Cardiac septum (tissue), 1 donor: ENCODE measurements at regions not wholly inside any gene's neighbourhood (a gene's known extent, or its start where the extent isn't known, plus 50 kb on each side); places are given as distances from the start of the nearest gene placed in this dataset.

Experiments
- DNase-seq: peaks from one replicate; pipeline ENCODE4 v3.0.0-alpha.2; 2020; ENCODE audit warnings: low spot score
- intact Hi-C: fragments of 100-400 bp; cut with DNase I; formaldehyde crosslinking; loops from one replicate; pipeline ENCODE4 v1.14.0; 2022
- donor health status: DM: no; HTN: no; CAD: no.

DNA sequence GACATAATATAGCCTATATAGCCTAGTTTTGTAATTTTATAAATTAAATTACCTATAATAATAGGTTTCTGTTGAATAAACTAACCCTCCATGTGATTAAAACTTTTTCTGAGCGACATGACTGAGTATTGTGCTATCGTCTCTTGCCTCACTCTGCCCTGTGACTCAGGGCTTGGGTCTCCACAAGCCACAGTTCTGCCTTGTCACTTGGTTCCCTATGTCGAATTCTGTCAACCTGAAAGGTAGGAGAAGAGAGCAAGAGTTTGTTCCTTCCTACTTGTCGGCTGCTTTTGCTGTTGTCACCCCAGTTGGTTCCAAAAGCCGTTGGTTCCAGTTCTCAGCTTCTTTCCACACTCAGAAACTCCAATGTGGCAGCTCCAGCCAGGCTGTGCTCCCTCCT is 285.9 kb downstream of the PSAT1 start:
- intact Hi-C loops, result no loop called here
- no peak for DNase-seq

DNA sequence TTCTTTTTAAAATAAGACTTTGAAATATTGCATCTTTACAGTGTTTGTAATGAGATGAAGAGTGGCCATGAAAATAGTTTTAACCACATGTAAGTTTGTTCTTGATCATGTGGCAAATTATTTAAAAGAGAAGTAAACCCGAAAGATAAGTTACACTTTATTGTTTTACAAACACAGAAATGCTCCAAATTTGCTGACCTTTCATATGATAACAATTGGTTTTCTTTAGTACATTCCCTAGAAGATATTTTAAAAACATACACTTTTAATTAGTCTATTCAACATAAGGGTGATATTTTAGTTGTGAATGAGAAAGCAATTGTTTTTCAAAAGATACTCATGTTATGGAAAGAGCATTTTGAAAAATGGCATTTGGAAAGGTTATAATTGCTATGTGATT is 287.7 kb downstream of the PSAT1 start:
- DNase-seq, result no peak
- intact Hi-C loops, result no loop called here

DNA sequence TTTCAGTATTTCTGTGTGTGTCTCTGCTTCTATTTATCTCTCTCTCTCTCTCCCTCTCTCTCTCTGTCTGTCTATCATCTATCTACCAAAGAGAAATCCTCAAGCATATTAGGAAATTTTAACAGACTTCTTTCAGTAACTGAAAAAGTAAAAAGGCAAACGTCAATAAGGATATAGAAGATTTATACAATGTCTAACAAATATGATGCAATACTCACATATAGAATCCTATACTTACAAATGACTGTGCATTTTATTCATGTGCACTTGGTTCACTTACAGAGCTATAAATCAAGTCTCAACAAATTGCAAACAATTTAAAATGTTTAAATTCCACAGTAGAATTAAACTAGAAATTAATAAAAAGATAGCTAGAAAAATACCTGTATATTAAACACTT is 289.0 kb downstream of the PSAT1 start:
- DNase-seq, result no peak
- intact Hi-C loops, result no loop called here

DNA sequence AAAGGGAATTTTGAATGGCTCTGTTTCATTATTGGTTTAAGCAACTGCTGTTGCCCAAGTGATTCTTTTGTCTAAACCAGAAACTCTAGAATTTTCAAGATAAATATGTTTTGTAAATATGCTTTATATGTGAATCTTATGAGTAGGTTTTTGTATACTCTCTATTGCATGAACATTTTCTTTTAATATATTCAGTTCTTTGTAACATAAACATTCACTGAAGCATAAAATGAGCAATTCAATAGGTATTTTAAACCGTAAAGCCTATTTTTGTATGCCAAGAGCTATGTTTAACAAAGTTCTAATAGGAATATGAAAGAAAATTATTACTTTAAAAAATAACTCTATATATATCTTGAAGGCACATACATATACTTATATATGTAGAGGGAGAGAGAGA is 293.1 kb downstream of the PSAT1 start:
- no peak for DNase-seq
- intact Hi-C loops, result no loop called here

DNA sequence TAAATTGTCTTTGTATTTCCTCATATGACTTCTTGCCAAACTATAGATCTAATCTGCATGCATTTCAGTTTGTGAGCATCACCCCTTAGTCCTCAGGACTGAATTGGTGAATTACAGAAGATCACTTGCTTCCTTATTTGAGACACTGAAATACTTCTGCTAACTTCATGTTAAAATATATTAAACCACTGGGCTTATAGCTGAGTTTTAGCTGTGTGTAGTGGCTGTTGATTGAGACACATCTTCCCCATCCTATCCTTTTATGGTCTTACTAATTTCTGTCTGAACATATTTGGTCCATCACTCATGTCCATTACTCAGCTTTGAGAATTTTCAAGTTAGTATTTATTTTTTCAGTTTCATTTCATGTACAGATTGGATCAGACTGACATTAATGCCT is 295.9 kb downstream of the PSAT1 start:
- DNase-seq, result no peak
- intact Hi-C loops, result no loop called here

DNA sequence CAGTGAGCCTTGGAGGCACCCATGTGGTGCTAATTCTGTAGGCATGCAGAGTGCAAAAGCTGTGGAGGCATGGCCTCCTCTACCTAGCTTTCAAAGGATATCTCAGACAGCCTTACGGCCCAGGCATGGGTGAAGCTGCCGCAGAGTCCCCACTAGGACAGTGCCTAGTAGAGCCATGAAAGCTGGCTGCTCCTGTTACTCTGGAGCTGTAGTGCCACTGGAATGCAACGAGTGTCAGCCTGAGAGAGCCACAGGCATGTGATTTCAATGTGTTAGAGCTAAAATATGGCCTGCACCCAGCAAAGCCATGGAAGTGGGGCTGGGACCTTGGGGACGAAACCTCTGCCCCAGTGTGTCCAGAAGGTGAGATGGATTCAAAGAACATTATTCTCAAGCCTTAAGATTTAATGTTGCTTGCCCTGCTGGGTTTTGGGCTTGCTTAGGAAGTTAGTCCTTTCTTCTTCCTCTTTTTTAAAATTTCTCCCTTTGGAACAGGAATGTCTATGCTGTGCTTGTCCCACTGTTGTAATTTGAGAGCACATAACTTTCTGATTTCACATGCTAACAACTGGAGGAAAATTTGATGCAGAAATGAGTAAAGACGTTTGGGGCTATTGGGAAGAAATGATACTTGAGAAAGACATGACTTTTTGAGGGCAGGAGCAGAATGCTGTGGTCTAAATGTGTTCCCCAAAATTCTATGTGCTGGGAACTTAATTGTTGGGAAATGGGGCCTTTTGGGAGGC is 298.4 kb downstream of the PSAT1 start:
- no peak for DNase-seq
- intact Hi-C loops, result no loop called here

DNA sequence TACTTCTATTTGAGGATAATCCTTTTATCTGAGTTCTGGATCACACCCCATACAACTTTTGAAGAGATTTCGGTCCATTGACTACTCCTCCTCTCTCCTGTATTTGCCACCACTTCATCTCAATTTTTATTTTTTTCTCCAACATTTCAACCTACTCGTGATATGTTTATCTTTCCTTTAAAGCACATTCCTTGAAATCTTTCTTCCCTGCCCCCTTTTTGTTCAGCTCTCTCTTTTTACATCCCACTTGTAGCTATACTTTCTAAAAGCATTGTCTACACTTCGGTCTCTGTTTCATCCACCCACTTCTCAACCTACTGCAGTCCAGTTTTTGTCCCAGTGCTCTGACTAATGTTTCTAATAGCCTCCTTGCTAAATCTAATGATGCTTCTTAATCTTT is 299.4 kb downstream of the PSAT1 start:
- intact Hi-C loops, result no loop called here
- DNase-seq, result no peak

DNA sequence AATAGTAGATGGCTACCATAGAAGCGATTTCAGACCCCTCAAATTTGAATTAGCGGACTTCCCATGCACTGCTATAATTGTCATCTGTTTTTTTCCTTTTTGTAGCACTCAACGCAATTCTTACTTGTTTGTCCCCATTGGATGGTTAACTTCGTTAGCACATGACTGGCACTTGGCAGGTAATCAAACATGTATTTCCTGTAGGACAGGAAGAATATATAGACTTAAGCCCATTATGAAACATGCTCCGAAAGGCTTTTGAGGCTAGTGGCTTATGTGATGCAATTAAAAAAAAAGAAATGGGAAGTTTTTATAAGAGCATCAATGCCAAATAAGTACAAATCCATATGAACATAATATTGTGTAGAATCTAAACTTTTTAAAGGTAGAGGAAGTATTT is 301.2 kb downstream of the PSAT1 start:
- intact Hi-C loops, result no loop called here
- DNase-seq, result no peak

DNA sequence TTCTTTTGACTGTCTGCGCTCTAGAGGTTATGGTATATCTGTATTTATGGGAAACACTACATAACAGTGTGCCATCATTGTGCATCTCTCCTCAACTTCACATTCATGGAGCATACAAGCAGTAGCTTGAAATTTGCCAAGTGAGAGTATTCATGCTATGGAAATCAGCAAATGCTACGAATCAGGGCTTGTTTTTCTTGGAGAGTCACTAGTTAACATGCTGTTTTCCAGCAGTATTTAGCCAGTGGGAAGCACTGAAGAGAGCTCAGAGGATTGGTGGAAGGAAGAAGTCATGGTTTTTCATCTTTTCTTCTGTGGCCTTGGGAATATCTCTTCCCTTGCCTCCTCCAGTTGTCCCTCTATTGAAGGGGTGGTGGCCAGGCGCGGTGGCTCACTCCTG is 303.0 kb downstream of the PSAT1 start:
- intact Hi-C loops, result no loop called here
- DNase-seq, result no peak

DNA sequence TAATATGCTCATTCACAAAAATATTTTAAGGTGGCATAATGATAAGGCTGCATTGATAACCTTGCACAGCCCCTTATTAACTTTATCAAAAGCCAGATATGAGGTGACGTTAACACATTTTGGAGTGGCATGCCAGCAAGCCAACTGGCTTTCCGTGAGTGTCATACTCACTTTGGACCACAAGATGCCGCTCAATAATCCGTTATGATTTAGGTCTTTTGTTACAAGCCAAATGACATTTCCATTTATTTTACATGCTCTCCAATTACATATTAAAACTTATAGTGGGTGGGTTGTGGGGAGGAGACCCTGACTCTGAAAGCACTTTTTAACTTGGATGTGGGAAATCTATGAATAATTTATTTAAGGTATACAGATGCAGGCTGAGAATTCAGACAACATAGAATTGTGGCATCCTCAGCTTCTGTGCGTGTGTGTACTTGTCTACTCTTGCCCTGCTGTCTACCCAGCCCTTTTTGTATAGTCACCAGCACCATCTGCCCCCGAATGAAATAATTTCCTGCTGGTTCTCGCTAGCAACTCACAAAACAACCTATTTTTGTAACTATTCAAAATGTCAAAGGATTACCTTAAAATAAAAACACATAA is 305.1 kb downstream of the PSAT1 start:
- no peak for DNase-seq
- intact Hi-C loops, result no loop called here

DNA sequence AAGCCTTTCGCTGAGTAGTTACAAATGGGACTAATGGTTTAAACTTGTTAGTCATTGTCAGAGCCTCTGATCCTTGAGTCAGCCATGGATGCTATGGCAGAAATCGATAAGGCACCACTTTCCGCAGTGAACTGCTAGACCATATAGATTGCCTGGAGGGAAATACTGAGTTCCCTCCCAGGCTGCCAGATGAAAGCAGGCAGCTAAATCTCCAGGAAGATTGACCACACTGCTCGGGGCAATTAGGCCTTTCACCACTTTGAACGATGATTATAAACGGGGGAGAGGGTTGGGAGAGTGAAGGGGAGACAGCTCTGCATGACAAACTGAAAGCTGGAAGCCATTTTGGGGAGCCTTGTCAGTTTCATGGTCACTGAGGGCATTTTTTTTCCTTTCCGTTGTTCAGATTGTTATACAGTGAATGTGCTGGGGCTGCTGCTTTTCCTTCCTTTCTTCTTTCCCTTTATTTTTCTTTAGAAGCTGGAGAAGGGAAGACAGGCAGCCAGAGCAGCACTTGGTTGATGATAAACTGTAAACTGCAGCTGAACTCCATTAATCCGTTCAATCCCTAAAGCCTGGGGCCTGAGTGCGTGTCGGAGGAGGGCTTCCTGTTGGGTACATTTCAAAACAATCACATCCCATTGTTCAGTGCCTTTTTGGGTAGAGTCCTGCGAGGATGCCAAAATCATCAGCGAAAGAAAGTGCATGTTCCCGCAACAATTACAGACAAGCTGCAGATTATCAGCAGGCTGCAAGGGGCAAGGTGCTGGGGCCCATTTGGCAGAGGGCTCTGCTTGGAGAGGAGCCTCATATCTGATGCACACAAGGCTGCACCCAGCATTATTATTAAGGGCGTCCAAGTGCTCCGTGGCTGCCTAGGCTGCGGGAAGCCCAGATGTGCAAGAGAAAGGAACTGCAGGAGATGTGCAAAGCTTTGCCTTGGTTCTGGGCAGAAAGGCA is 308.4 kb downstream of the PSAT1 start:
- no peak for DNase-seq
- intact Hi-C loops, result no loop called here

DNA sequence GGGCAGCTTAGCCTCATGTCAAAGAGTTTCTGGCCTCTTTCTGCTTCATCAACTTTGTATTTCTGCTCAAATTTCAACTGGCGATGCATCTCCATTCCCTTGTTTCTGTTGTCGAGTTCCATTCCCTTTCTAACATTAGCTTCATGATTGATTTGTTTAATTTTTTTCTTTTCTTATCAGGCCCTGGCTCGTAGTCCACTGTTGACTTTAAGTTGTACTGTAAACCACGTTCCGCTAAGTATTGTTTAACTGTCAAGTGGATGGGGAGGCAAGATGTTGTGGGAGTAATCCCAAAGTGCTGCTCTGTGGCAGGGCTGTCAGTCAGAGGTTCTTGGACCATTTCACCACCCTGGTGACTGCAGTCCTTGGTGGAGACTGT is 309.1 kb downstream of the PSAT1 start:
- intact Hi-C loops, result no loop called here

DNA sequence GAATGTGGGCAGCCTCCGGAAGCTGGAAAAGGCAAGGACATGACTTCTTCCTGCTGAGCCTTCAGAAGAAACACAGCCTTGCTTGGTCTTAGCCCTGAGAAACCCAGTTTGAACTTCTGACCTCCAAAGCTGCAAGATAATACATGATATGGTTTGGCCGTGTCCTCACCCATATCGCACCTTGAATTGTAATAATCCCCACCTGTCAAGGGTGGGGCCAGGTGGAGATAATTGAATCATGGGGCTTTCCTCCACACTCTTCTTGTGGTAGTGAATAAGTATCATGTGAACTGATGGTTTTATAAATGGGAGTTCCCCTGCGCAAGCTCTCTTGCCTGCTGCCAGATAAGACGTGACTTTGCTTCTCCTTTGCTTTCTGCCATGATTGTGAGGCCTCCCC is 310.9 kb downstream of the PSAT1 start:
- intact Hi-C loops, result no loop called here
- DNase-seq, result no peak

More for the DNA sequence above, 309.1 kb downstream of the PSAT1 start:
- DNase-seq, result no peak

DNA sequence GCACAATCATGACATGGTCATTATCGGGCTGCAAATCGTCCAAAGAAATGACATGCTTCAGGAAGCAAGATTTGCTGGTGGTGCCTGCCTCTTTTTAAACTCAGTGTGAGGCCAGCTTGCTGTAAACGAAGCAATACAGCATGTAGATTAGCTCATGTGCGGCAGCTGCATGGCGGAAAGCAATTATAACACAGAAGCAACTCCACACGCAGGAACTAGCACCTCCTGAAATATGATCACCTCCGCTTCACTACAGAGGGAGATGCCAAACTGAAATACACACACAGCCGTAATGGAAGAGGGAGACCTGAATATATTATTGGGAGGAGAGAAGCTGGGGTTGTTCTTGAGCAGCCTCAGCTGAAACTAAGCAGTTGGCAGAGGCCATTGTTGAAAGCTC is 312.5 kb downstream of the PSAT1 start:
- intact Hi-C loops, result no loop called here
- DNase-seq, result no peak

DNA sequence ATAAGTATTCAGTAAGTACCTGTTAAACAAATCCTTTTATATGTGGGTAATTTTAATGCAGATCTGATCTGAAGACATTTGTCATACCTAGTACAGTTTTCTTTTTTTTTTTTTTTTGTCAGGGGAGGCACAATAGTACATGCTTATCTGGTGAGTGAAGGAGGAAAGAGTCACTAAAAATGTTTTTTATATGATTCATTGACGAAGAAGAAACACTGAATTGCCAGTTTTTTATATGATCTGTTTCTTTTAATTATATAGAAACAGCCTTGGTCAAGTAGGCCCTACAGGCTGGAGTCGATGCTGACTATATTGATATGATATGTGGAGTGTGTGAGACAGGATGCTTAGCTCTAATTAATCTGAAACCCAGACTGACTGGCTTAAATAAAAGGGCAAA is 315.2 kb downstream of the PSAT1 start:
- intact Hi-C loops, result no loop called here
- DNase-seq, result no peak

DNA sequence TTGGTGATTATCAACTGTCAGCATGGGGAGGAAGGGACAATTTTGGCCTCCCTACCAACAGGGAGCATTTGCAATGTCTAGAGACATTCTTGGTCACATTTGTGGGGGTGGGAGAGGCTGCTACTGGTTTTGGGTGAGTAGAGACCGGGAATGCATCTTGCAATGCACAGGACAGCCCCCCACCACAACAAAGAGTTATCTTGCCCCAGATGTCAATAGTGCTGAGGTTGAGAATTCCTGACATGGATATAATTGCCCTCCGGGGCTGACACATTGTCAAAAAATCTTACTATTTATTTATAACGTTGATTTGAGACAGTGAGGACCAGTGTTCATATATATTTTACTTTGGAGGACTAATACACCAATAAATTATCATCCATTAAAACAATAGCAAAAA is 316.1 kb downstream of the PSAT1 start:
- DNase-seq, result no peak

DNA sequence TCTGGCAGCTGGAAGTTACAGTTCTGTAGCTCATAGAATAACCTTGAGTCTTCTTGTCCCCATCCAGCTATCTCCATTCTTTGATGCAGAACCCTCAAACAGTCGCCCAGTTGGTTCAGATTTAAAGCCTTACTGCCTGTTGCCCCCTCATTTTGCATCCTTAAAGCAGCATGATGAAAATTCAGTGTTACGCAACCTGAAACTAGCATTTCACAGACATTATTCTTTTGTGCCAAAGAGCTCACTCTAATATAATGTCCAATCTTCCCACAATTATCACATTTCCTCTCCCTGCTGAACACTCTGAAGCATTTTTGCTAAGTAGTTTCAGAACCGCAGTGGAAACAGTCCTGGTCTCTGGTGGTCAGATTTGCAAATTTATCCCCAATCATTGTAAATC is 318.0 kb downstream of the PSAT1 start:
- intact Hi-C loops, result no loop called here
- DNase-seq, result no peak

More for the DNA sequence above, 316.1 kb downstream of the PSAT1 start:
- intact Hi-C loops, result no loop called here

DNA sequence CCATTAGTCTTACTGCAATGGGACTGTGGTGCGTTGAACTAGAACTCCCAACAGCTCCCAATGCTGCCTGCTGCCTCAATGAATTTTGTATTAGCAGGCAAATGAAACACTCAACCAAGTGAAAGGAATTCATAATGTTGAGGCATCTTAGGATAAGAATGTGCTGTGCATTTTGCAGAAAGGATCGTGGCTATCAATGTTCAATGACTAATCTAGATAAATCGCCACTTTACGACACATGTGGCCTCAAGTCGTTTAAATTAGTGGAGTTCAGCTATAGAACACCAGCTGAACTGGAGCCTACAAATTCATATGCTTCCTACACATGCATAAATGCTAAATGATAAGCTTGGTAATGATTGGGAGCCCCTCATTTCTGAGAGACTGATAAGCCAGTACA is 318.4 kb downstream of the PSAT1 start:
- no peak for DNase-seq
- intact Hi-C loops, result no loop called here

DNA sequence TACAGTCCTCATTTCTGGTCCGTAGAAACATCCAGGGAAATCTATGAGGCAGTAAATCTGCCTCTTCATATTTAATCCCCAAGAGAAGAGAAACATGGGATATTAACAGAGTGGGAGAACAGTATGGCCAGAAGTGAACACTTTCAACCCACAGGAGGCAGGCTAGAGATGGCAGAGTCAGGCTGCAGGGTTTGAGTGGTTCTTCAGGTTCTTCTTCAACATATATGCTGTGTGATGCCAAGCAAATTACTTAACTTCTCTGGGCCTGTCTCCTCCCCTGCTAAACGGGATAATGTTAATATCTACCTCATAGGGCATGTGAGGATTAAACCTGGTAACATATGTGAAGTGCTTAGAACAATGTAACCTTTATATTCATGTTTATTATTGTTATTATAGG is 321.8 kb downstream of the PSAT1 start:
- intact Hi-C loops, result no loop called here
- DNase-seq, result no peak

DNA sequence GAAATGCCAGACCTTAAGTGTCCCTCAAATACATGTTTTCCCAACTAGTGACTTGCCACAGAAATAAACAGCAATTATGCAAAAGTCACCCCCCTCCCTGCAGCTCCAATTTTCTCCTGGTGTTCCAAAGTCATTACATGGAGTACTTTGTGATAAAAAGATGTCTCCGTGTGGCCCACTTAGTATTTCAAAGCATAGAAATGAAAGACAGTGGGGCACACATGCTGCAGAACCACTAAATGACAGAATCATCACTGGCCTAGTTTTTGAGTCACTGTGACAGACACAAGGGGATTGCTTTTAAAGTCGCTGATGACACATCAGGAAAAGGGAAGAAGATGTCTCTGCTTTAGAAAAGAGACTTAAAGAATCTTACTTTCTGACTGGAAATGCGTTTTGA is 323.4 kb downstream of the PSAT1 start:
- no peak for DNase-seq
- intact Hi-C loops, result loop anchor here (10.0 kb wide), 1 partner anchor 56 kb away; no protein-coding TSS in a partner anchor

DNA sequence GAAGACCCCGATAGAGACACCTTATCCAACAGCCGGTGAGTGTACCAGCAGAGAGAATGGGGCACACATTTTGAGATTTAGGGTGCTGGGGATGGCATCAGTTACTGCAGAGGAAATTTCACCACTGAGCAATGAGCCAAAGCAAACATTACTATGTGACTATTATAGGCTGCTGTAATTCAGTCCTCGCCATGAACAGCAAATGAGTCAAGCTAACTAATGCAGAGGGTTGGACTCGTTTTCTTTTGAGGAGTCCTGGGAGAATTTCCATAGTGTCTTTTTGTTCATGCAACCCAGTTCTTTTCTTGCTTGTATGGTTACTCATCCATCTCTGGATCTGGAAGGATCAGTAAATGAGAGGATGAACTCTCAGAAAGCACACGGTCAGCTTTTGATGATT is 323.8 kb downstream of the PSAT1 start:
- intact Hi-C loops, result loop anchor here (10.0 kb wide), 1 partner anchor 56 kb away; no protein-coding TSS in a partner anchor
- no peak for DNase-seq
